Eye (tissue), 1 donor: ENCODE measurements at regions not wholly inside any gene's neighbourhood (a gene's known extent, or its start where the extent isn't known, plus 50 kb on each side); places are given as distances from the start of the nearest gene placed in this dataset.
"Not testable (repeated sequence)": the region's sequence is repeated elsewhere in the genome, so short reads cannot be mapped to it uniquely, and the experiment has no call there.

Source experiments
- DNase-seq: peaks from one replicate; pipeline ENCODE4 v3.0.0-alpha.2; 2015

- not testable (repeated sequence) for DNase-seq
Observed at GRCh38 chr7:114076392-114077157, 157.8 kb upstream of the PPP1R3A start.

GRCh38 chr7:114073701-114074100 is 154.9 kb upstream of the PPP1R3A start:
- no peak for DNase-seq

GRCh38 chr7:114070246-114070645 is 151.4 kb upstream of the PPP1R3A start:
- DNase-seq: no peak

- DNase-seq: no peak
Observed at GRCh38 chr7:114062810-114063209, 144.0 kb upstream of the PPP1R3A start.

- no peak for DNase-seq
Observed at GRCh38 chr7:114051871-114052331, 133.1 kb upstream of the PPP1R3A start.

- DNase-seq: no peak
Observed at GRCh38 chr7:114050571-114050970, 131.8 kb upstream of the PPP1R3A start.

- DNase-seq: no peak
Observed at GRCh38 chr7:114048386-114049235, 129.8 kb upstream of the PPP1R3A start.

GRCh38 chr7:114047889-114048288 is 129.1 kb upstream of the PPP1R3A start:
- no peak for DNase-seq

- no peak for DNase-seq
Observed at GRCh38 chr7:114033475-114033874, 114.7 kb upstream of the PPP1R3A start.

- DNase-seq: peak; percentile 91
Observed at GRCh38 chr7:114026486-114027089, 107.8 kb upstream of the PPP1R3A start.

GRCh38 chr7:114021135-114021534 is 102.3 kb upstream of the PPP1R3A start:
- no peak for DNase-seq

- DNase-seq: no peak
Observed at GRCh38 chr7:114008696-114009095, 89.9 kb upstream of the PPP1R3A start.

GRCh38 chr7:114007386-114007785 is 88.6 kb upstream of the PPP1R3A start:
- DNase-seq: no peak

GRCh38 chr7:113998934-113999333 is 80.1 kb upstream of the PPP1R3A start:
- no peak for DNase-seq

- no peak for DNase-seq
Observed at GRCh38 chr7:113996405-113996804, 77.6 kb upstream of the PPP1R3A start.

GRCh38 chr7:113986216-113986615 is 67.4 kb upstream of the PPP1R3A start:
- no peak for DNase-seq

- DNase-seq: no peak
Observed at GRCh38 chr7:113976508-113976907, 57.7 kb upstream of the PPP1R3A start.

- DNase-seq: no peak
Observed at GRCh38 chr7:113968713-113969112, 49.9 kb upstream of the PPP1R3A start.
